Upper lobe of left lung (tissue), 4 donors: ENCODE measurements at regions not wholly inside any gene's neighbourhood (a gene's known extent, or its start where the extent isn't known, plus 50 kb on each side); places are given as distances from the start of the nearest gene placed in this dataset.

ENCODE experiments used
- CTCF ChIP-seq, 6 experiments: fragments of 450-650 bp in 4 of 6; fragments of 200-600 bp in 2 of 6; sonication (generic) in 2 of 6; IDR thresholded peaks; one replicate each; pipeline ENCODE4 v1.5.1; 2016 to 2019; ENCODE audit warnings: antibody characterized with exemption in 6 of 6
- EP300 ChIP-seq, 4 donors: sonication (generic); formaldehyde crosslinking; IDR thresholded peaks; one replicate each; pipeline ENCODE4 v1.5.1; 2017; ENCODE audit warnings: antibody characterized with exemption in 4 of 4, control low read depth in 2 of 4

- TF ChIP-seq CTCF (IDR thresholded peaks at IDR 0.05) = no peak
- TF ChIP-seq EP300 (IDR thresholded peaks at IDR 0.05) = no peak
These were observed 272.1 kb upstream of the C1orf87 start for GRCh38 chr1:60345621-60346020.
